ENCODE measurements at regions not wholly inside any gene's neighbourhood (a gene's known extent, or its start where the extent isn't known, plus 50 kb on each side); places are given as distances from the start of the nearest gene placed in this dataset.

DNA sequence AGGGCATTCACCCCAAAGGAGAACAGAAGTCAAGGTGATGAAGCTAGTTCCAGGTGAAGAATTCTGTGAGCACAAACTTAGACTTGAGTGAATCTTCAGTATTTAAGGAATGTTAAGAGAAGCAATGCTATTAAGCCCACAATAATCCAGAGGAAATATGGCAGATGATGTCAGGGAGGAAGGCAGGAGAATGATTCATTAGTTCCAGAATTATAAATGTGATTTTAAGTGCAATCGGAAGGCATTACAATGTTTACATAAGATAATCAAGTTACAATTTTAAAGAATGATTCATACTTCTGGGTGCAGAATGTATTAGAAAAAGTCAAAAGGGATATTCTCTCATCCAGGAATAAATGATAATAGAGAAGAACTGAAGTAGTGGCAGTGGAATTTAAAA, 545.2 kb upstream of the BRINP3 start:
- TF ChIP-seq, protein P1, sequence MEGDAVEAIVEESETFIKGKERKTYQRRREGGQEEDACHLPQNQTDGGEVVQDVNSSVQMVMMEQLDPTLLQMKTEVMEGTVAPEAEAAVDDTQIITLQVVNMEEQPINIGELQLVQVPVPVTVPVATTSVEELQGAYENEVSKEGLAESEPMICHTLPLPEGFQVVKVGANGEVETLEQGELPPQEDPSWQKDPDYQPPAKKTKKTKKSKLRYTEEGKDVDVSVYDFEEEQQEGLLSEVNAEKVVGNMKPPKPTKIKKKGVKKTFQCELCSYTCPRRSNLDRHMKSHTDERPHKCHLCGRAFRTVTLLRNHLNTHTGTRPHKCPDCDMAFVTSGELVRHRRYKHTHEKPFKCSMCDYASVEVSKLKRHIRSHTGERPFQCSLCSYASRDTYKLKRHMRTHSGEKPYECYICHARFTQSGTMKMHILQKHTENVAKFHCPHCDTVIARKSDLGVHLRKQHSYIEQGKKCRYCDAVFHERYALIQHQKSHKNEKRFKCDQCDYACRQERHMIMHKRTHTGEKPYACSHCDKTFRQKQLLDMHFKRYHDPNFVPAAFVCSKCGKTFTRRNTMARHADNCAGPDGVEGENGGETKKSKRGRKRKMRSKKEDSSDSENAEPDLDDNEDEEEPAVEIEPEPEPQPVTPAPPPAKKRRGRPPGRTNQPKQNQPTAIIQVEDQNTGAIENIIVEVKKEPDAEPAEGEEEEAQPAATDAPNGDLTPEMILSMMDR (IDR thresholded peaks at IDR 0.05) = no peak
- TF ChIP-seq ZFX (IDR thresholded peaks at IDR 0.05; ENCODE audit: borderline replicate concordance) = no peak

Measured in 22Rv1 (cell line).